Effector memory CD4-positive, alpha-beta T cell (primary cell): ENCODE measurements at regions not wholly inside any gene's neighbourhood (a gene's known extent, or its start where the extent isn't known, plus 50 kb on each side); places are given as distances from the start of the nearest gene placed in this dataset.
"Not testable (repeated sequence)": the region's sequence is repeated elsewhere in the genome, so short reads cannot be mapped to it uniquely, and the experiment has no call there.

ENCODE experiments used
- DNase-seq, 3 donors: peaks; one replicate each; pipeline ENCODE4 v3.0.0-alpha.2; 2020
- H3K27ac ChIP-seq: 2 replicates; pipeline ENCODE4 v1.7.0; 2013; ENCODE audit warnings: mild to moderate bottlenecking, low read length, moderate library complexity; ENCODE audit not compliant: insufficient read depth, poor library complexity, severe bottlenecking
- H3K27me3 ChIP-seq: replicated peaks from 2 replicates; pipeline ENCODE4 v1.7.0; 2013; ENCODE audit warnings: mild to moderate bottlenecking, low read length; ENCODE audit not compliant: insufficient read depth, control insufficient read depth, poor library complexity, severe bottlenecking
- H3K36me3 ChIP-seq: 2 replicates; pipeline ENCODE4 v1.7.0; 2013; ENCODE audit warnings: mild to moderate bottlenecking, low read length, moderate library complexity; ENCODE audit not compliant: control insufficient read depth, insufficient read depth
- H3K4me1 ChIP-seq: 2 replicates; pipeline ENCODE4 v1.7.0; 2013; ENCODE audit warnings: low read length, mild to moderate bottlenecking; ENCODE audit not compliant: control insufficient read depth, insufficient read depth, poor library complexity, severe bottlenecking
- H3K4me3 ChIP-seq: 2 replicates; pipeline ENCODE4 v1.7.0; 2013; ENCODE audit warnings: low read length, low read depth, mild to moderate bottlenecking; ENCODE audit not compliant: insufficient read depth, poor library complexity, severe bottlenecking
- H3K9me3 ChIP-seq: 2 replicates; pipeline ENCODE4 v1.7.0; 2013; ENCODE audit warnings: mild to moderate bottlenecking, low read length, moderate library complexity; ENCODE audit not compliant: control insufficient read depth

GRCh38 chr12:9543341-9543740 lies 64.4 kb downstream of the KLRB1 start:
- not testable (repeated sequence) for H3K9me3 ChIP-seq, H3K4me3 ChIP-seq, H3K4me1 ChIP-seq, H3K36me3 ChIP-seq, H3K27ac ChIP-seq, H3K27me3 ChIP-seq, DNase-seq

DNA sequence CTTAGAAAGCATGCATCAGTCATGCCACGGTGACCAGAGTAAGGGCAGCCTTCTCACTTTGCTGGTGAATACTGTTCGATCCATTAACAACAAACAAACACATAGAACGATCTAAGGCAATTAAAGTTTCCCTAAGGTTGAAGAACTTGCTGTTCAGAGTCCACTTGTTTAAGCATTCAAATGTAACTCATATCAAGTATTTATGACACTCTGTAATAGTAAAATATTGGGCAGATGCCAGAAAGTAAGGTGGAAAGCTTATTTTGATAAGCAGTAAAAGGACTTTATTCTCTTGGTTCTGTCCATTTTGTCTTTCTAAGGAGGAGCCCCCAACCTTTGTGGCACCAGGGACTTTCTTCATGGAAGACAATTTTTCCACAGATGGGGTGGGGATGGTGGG lies 64.9 kb downstream of the KLRB1 start:
- H3K27me3 ChIP-seq, H3K9me3 ChIP-seq, H3K36me3 ChIP-seq, H3K4me3 ChIP-seq, H3K4me1 ChIP-seq, H3K27ac ChIP-seq, DNase-seq: not testable (repeated sequence)

DNA sequence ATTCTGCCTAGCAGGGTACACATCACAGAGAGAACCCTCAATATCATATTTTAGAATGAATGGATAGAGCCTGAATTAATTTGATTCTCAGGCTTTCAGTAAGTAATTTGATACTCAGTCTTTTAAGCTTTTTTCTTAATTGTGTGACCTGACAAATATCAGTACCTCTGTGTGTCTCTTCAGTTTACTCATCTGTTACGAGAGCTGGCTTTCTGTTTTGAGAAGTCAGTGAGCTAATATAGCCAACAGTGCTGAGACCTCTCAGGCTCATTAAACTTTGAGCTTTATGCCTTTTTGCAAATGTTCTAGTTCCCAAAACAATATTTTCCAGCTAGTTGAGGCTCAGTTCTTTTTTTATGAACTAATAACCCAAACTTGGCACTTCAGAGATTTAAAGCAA lies 91.8 kb downstream of the KLRB1 start:
- not testable (repeated sequence) for DNase-seq

GRCh38 chr12:9512695-9513094 lies 95.0 kb downstream of the KLRB1 start:
- H3K4me3 ChIP-seq, H3K36me3 ChIP-seq, H3K27ac ChIP-seq, H3K9me3 ChIP-seq, H3K4me1 ChIP-seq, DNase-seq, H3K27me3 ChIP-seq: not testable (repeated sequence)

More for the DNA sequence above, 91.8 kb downstream of the KLRB1 start:
- H3K9me3 ChIP-seq, H3K4me3 ChIP-seq, H3K4me1 ChIP-seq, H3K27ac ChIP-seq, H3K27me3 ChIP-seq, H3K36me3 ChIP-seq: not testable (repeated sequence)

DNA sequence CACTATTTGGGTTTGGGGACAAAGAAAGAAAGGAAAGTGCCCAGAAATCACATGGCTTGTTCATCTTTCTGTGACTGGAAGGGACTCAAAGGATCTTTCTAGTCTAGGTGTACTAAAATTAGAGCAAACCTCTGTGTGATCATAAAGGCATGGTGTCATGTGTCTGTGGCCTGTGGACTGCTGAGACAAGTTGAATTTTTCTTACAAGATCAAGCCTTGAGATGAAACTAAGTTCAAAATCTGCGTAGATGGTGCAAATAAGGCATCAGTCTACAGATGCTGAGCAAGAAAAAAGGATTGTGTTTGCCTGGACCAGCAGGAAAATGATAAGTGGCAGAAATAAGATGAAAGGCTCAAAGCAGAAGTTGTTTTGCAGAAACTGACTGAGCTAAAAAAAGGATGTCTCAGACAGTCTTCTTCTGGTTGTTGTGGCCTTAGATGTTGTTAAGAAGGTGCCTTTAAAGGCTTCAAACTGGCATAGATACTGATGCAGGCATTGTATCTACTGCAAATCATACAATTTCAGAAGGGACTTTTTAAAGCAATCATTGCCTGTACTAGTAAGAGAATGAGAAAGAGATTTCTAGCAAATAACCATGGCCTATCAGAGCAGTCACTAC lies 97.2 kb downstream of the KLRB1 start:
- H3K9me3 ChIP-seq, H3K27ac ChIP-seq, DNase-seq, H3K4me3 ChIP-seq, H3K36me3 ChIP-seq, H3K27me3 ChIP-seq, H3K4me1 ChIP-seq: not testable (repeated sequence)

DNA sequence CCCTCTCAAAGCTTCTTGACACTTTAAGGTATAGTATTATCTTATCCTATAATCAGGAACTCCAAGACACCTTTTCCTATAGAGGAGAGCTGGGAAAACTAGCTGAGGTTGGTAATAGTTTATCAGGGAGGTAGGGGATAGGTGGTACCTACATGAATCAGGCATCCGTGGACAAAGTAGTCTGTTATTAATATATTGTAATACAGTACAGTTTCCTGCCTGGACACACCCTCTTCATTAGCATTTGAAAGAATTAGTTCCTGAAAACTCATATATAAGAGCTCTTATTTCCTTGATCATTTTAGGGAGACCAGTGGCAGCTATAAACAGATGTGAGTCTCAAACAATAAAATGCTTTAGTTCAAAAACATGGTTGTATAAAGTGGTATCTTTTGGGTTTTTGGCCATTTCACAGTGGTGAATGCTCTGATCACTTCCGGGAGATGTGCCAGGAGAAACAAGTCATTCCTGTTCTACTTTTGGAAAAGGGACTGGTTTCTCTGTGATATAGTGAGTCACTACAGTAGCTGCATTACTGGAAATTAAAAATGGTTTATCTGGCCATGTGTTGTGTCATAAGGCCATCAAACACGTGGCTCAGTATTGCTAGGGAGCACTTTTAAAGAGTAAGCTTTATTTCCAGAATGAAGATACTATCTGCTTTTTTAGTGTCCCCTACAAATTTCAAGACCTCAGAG lies 98.1 kb downstream of the KLRB1 start:
- Histone ChIP-seq H3K4me1 (no peaks in the 10 kb centered on the region), H3K27me3 (no peaks in the 10 kb centered on the region), H3K27ac (no peak overlapping the region), H3K9me3 (no peaks in the 10 kb centered on the region), H3K4me3 (no peak overlapping the region), H3K36me3 (no peaks in the 10 kb centered on the region)
- no peak for DNase-seq

DNA sequence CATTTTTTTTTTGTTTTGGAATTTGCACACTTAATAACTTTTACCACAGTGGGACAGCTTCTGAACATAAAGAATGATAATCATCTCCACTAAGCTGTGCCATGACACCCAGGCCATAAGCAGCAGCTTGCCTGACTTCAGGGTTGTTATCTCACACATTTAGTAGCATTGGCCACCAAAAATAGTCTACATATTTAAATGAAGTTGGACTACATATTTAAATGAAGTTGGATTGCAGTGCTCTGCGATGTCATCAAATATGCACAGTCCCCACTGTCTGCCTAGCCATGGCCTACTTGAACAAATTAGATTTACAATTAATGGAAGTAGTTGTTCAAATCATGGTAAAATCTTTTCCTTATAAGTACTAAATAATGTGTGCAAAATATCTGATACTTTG lies 101.0 kb downstream of the KLRB1 start:
- Histone ChIP-seq H3K4me3 (no peak overlapping the region), H3K27me3 (no peaks in the 10 kb centered on the region), H3K27ac (no peak overlapping the region), H3K4me1 (no peaks in the 10 kb centered on the region), H3K9me3 (no peaks in the 10 kb centered on the region), H3K36me3 (no peaks in the 10 kb centered on the region)
- no peak for DNase-seq

GRCh38 chr12:9503384-9503783 lies 104.3 kb downstream of the KLRB1 start:
- not testable (repeated sequence) for H3K4me3 ChIP-seq, H3K27me3 ChIP-seq, H3K4me1 ChIP-seq, H3K27ac ChIP-seq, H3K36me3 ChIP-seq, DNase-seq, H3K9me3 ChIP-seq

DNA sequence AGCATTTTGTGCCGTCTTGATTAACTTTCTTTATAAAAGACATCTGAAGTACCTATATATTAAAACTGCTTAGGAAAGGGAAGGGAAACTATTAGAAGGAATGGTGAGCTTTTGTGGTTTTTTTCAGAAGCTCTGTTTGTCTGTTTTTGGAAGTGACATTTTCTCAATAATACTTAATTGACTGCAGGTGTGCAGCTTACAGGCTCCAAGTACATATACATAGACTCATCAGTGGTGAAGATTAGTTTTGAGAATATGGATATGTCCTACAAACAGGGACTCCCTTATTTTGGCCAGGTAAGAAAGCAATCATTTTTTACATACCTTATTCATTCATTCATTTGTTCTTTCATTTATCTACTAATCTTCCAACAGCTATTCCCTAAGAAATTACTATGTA lies 104.9 kb downstream of the KLRB1 start:
- H3K27me3 ChIP-seq, H3K36me3 ChIP-seq, H3K4me1 ChIP-seq, H3K9me3 ChIP-seq, H3K4me3 ChIP-seq, H3K27ac ChIP-seq, DNase-seq: not testable (repeated sequence)

- not testable (repeated sequence) for H3K9me3 ChIP-seq, H3K4me3 ChIP-seq, H3K27ac ChIP-seq, DNase-seq, H3K27me3 ChIP-seq, H3K36me3 ChIP-seq, H3K4me1 ChIP-seq
Measured at GRCh38 chr12:9493325-9493724, 114.4 kb downstream of the KLRB1 start.
